HFF-Myc (cell line): ENCODE measurements at regions not wholly inside any gene's neighbourhood (a gene's known extent, or its start where the extent isn't known, plus 50 kb on each side); places are given as distances from the start of the nearest gene placed in this dataset.

Experiments used
- DNase-seq: peaks from one replicate; pipeline ENCODE4 v3.0.0-alpha.2; 2011; ENCODE audit warnings: low read depth; ENCODE audit errors: extremely low read depth
- H3K4me3 ChIP-seq: replicated peaks from 2 replicates; pipeline ENCODE4 v1.5.1; 2011; ENCODE audit warnings: low read depth, mild to moderate bottlenecking, control low read depth, low read length
- CTCF ChIP-seq: IDR thresholded peaks from 2 replicates; pipeline ENCODE4 v1.5.1; 2012; ENCODE audit warnings: mild to moderate bottlenecking, low read depth, low read length, control low read depth; ENCODE audit errors: missing control alignments

- H3K4me3 ChIP-seq, result no peak overlapping the region
- no peak for DNase-seq
- TF ChIP-seq CTCF, result no peak
These were observed 66.3 kb downstream of the SIK1 start for GRCh38 chr21:43360441-43361126.

GRCh38 chr21:43358940-43359822, 67.8 kb downstream of the SIK1 start:
- no peak overlapping the region for H3K4me3 ChIP-seq
- DNase-seq, result no peak
- TF ChIP-seq CTCF, result no peak

GRCh38 chr21:43357715-43358430, 69.1 kb downstream of the SIK1 start:
- no peak for DNase-seq
- no peak for TF ChIP-seq CTCF
- H3K4me3 ChIP-seq, result no peak overlapping the region

GRCh38 chr21:43355925-43356289, 71.0 kb downstream of the SIK1 start:
- H3K4me3 ChIP-seq, result no peak overlapping the region
- DNase-seq, result no peak
- no peak for TF ChIP-seq CTCF

GRCh38 chr21:43355266-43355924, 71.5 kb downstream of the SIK1 start:
- no peak overlapping the region for H3K4me3 ChIP-seq
- no peak for TF ChIP-seq CTCF
- DNase-seq, result no peak

GRCh38 chr21:43354666-43355065, 72.3 kb downstream of the SIK1 start:
- TF ChIP-seq CTCF, result no peak
- no peak for DNase-seq
- no peak overlapping the region for H3K4me3 ChIP-seq
